AG04449 (cell line): ENCODE measurements at regions not wholly inside any gene's neighbourhood (a gene's known extent, or its start where the extent isn't known, plus 50 kb on each side); places are given as distances from the start of the nearest gene placed in this dataset.

Source experiments
- CTCF ChIA-PET: fragments of 350-600 bp; formaldehyde crosslinking; extraction: SDS; loops from one replicate; lab custom pipeline; 2021; ENCODE audit warnings: antibody characterized with exemption; lab: Yijun Ruan, JAX
- POLR2A ChIA-PET: fragments of 400-600, 350-600 bp; formaldehyde crosslinking; extraction: SDS; loops from one replicate; lab custom pipeline; 2020; ENCODE audit warnings: antibody characterized with exemption, inconsistent platforms; lab: Yijun Ruan, JAX
- DNase-seq: peaks from one replicate; pipeline ENCODE4 v3.0.0-alpha.2; 2010; ENCODE audit warnings: low read depth, low spot score
- H3K4me3 ChIP-seq: 2 replicates; pipeline ENCODE4 v1.5.1; 2011; ENCODE audit warnings: low read depth, mild to moderate bottlenecking, control low read depth, low read length
- CTCF ChIP-seq: IDR thresholded peaks from one replicate; pipeline ENCODE4 v1.5.1; 2011; ENCODE audit warnings: mild to moderate bottlenecking, moderate library complexity, low read length, control low read depth, inconsistent platforms; ENCODE audit not compliant: insufficient read depth; ENCODE audit errors: missing control alignments

DNA sequence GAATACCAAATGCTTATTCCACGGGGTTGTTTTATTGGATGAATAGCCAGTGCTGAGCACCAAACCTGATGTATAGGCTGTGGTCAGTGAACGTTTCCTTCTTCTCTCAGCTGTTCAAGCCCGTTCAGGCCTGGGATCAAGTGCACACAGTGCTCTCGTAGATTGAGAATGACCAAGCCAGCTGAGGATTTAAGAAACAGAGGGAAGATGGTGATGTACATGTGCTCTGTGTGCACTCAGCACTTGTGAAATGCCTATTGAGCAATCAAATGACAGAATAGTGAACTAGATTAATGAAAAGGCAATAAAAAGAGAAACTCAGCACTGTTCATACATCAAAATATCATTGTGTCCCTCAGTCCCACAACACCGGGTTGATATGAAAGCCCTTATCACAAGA is 302.5 kb downstream of the BMPER start:
- no peak overlapping the region for H3K4me3 ChIP-seq
- POLR2A ChIA-PET, result no interaction called here
- CTCF ChIA-PET, result interaction anchor here (0.9 kb wide), 1 partner anchor 1860 kb away, joined by 3 read pairs; no protein-coding TSS in a partner anchor
- DNase-seq, result no peak
- TF ChIP-seq CTCF, result no peak

- ChIA-PET POLR2A (interaction anchor here (1.0 kb wide), 1 partner anchor 51 kb away, joined by 3 read pairs; no protein-coding TSS in a partner anchor), CTCF (interaction anchor here (0.8 to 1.0 kb wide), 2 partner anchors 19 to 26 kb away, joined by 3 read pairs; no protein-coding TSS in a partner anchor)
- no peak for DNase-seq
- no peak for TF ChIP-seq CTCF
- H3K4me3 ChIP-seq, result no peak overlapping the region
Measured at GRCh38 chr7:34208878-34209621, 303.7 kb downstream of the BMPER start.

GRCh38 chr7:34211018-34211417 is 305.7 kb downstream of the BMPER start:
- DNase-seq, result no peak
- TF ChIP-seq CTCF, result no peak
- ChIA-PET POLR2A (no interaction called here), CTCF (no interaction called here)
- no peak overlapping the region for H3K4me3 ChIP-seq

- ChIA-PET CTCF (no interaction called here), POLR2A (no interaction called here)
- TF ChIP-seq CTCF, result no peak
- no peak overlapping the region for H3K4me3 ChIP-seq
- no peak for DNase-seq
Measured at GRCh38 chr7:34217972-34218371, 312.6 kb downstream of the BMPER start.

GRCh38 chr7:34219153-34219718 is 313.9 kb downstream of the BMPER start:
- H3K4me3 ChIP-seq, result no peak overlapping the region
- ChIA-PET CTCF (no interaction called here), POLR2A (no interaction called here)
- no peak for TF ChIP-seq CTCF
- DNase-seq, result no peak

DNA sequence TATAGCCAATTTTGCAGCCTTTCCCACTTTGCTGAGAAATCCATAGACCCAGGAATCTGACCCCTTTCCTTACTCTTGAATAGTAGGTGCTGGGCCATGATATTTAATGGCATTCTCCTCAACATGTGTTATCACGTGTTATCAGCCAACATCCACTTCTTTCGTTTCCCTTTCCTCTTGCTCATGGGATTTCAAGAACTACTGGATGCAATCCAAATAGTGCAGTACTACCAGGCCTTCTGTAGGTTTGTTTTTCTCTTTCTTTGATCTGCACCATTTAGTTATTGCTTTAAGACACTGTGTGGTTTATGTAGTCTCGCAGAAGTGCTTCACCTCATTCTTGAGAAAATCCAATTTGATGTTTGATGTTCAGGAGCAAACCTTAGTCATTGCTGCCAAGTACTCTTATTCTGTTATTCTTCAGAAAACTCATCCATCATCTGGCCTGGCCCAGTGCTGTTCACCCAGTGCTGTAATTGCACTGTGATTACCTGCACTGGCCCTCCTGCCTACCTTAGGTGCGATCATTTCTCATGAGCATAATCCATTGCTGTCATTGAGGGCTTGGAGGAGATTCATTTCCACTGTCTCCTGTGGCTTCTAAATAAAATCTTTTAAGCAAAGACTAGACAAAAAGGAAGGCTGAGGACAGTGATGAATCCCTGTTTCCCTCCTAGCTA is 315.3 kb downstream of the BMPER start:
- no peak for TF ChIP-seq CTCF
- CTCF ChIA-PET, result no interaction called here
- no peak overlapping the region for H3K4me3 ChIP-seq
- POLR2A ChIA-PET, result no interaction called here
- DNase-seq, result no peak
